NOMO-1 (cell line): ENCODE measurements at regions not wholly inside any gene's neighbourhood (a gene's known extent, or its start where the extent isn't known, plus 50 kb on each side); places are given as distances from the start of the nearest gene placed in this dataset.

Experiments used
- DNase-seq, 2 experiments: peaks; one replicate each; lab custom pipeline; 2025; ENCODE audit not compliant: unreplicated experiment in 2 of 2; lab: John Stamatoyannopoulos, UW

DNA sequence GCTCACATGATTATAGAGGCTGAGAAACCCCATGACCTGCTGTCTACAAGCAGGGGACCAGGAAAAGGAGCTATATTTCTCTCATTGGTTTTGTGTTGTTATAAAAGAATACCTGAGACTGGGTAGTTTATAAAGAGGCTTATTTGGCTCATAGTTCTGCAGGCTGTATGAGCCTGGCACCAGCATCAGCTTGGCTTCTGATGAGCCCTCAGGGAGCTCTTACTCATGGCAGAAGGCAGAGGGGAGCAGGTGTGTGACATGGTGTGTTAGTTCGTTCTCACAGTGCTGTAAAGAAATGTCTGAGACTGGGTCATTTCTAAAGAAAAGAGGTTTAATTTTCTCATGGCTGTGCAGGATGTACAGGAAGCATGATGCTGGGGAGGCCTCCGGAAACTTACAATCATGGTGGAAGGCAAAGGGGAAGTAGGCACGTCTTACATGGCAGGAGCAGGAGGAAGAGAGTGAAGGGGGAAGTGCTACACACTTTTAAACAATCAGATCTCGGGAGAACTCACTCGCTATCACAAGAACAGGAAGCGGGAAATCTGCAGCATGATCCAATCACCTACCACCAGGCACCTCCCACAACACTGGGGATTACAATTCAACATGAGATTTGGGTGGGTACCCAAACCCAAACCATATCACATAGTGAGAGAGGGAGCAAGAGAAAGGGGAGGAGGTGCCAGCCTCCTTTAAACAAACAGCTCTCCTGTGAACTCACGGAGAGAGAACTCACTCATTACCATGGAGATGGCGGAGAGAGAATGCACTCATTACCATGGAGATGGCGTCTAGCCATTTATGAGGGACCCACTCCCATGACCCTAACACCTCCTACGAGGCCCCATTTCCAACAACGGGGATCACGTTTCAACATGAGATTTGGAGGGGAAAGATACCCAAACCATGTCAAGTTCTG is 133.4 kb downstream of the JCAD start:
- no peak for DNase-seq

DNA sequence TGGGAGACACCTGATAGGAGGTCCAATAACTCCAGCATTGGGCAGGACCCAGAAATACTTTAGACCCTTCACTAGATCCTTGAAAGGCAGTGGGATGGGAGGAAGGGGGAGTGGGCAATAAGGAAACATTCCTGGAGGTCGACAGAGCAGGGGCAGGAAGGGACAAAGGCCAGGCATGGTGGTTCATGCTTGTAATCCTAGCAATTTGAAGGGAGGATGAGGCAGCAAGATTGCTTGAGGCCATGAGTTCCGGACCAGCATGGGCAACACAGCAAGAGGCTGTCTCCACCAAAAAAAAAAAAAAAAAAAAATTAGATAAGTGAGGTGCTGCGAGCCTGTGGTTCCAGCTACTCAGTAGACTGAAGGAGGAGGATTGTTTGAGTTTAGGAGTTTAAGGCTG is 134.9 kb downstream of the JCAD start:
- no peak for DNase-seq

DNA sequence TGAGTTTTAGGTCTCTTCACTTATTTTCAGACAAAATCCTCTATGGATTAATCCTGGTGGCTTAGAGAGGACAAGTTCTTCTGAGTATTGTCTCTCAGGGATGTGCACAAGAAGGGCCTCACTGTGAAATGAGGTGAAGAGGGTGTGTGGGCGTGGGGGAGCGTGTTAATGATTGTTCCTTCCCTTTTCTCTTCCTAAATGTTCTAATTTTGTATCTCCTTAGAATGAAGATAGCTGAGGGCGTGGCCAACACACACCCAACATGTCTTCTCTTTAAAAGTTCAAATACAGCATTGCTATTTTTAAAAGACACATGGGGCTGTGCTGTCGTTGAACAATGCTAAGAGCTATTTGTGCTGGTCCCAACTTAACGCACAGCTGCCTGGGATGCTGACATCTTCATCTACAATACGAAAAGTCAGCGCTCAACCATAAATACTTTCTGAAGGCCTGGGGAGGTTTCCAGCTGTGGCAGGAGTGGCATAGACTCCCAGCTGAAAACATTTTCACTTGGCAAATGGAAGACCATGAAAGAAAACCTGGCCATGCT is 135.9 kb downstream of the JCAD start:
- DNase-seq, result peak in 1 of 2 experiments; percentile 19

DNA sequence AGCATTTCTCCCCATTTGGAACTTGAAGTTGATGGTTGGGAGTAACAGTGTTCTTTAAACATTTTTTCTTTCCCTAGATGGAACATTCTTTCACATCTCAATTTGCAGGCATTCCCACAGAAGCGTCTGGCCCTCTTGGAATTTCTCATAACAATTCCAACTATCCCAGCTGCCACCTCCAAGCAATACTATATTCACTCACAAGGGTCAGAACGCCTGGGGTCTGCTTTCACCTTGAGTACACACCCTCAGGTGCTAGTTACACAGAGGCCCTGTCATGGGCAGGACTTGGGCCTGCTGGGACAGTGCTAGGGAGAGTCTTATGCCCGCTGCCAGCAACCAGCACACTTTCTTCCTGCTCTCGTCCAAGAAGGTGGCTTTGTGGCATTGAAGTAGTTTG is 136.5 kb downstream of the JCAD start:
- DNase-seq, result no peak

DNA sequence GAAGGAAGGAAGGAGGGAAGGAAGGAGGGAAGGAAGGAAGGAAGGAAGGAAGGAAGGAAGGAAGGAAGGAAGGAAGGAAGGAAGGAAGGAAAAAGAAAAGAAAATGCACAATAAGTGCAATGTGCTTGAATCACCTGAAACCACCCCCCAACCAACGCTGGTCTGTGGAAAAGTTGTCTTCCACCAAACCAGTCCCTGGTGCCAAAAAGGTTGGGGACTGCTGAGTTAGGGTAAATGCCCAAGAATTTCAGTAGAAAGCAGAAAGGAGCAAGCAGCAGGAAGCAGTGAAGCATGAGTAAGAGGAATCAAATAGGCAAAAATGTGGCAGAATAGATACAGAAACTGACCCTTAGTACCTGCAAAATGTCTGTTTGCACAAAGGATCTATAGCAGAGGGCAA is 137.2 kb downstream of the JCAD start:
- no peak for DNase-seq

DNA sequence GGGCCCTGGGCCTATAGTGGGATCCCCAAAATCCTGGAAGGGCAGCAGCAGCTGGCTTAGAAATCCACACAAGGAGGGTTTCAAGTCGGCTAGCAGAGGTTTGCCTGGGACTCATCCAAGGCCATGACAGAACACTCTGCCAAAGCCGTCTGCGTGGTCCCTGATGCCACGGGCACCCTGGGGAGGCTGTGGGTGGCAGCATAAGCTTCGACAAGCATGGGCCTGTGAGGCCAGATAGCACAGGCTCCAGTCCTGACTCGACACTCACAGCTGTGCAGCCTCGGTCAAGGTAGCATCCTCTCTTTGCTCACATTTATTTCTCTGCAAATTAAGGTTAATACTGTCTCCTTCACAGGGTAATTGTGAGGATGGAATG is 138.3 kb downstream of the JCAD start:
- DNase-seq, result no peak

DNA sequence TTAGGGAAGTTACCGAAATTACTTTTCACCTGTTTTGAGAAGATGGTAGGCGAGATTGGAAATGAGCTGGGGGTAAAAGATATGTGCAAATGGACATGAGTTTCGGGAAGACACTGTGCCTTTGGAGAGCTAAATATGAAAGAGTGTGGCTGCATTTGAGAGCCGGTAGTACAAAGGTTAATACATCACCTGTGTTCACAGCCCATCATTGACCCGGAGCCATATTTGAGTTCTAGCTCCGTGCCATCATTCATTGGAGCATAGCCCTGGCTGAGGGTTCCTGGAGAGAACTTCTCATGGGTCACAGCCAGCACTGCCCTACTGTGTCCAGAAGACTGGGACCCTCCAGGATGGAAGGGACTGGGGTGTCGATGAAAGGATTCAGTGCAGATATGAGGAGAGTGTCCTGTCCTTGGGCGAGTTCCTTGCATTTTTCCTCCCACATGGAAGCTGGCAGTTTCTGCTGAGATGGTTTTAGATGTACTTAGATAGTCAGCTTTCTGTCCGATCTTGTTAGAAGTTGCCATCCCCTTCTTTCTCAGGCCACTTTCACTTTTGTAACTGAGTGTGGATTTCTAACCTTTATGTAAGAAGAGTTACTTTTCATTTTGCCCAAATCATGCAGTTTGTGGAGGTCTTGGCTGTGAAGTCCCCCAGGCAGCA is 138.8 kb downstream of the JCAD start:
- no peak for DNase-seq

DNA sequence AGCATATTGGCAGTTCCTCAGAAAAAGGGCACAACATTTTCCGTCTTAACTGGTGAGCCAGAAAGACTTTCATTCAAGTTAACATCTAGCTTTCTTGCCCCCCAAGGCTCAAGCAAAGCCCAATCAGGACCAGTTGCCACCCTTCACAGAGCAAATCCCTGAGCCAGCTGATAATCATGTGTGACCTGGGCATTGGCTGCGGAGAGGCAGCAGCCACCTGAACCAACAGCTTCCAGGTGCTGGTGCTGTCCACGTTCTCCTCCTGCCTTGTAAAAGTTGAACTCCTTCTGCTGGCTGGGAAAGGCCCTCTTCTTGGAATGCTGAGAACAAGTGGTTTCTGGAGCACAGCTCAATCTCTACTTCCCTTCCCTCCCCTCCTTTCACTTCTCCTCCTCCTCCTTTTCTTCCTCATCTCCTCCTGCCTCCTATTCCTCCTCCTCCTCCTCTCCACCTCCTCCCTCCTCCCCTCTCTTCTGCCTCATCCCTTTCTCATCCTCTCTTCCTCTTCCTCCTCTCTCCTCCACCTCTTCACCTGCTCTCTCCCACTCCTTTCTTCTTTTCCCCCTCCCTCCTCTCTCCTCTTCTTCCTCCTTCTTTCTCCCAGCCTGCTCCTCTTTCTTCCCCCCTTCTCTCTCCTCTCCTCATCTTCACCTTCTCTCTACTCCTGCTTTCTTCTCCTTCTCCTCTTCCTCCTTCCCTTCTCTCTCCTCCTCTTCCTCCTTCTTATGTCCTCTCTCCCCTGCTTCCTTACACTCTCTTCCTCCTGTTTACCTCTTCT is 140.6 kb downstream of the JCAD start:
- DNase-seq, result no peak

DNA sequence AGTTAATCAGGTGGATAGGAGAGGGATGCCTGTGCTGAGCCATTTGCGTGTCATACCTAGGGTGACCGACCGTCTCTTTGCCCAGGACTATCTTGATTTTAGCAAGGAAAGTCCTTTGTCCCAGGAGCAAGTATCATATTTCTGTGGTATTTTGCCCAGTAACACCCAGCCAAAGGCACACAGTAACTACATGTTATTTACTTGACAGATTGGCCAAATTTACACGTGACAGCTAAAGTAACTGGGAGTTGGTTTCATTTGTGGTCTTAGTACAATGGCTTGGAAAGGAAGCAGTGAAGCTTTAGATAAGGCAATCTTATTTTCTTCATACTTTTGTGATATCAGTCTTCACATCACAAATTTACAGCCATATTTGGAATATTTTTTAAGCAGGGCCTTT is 142.1 kb downstream of the JCAD start:
- DNase-seq, result no peak

DNA sequence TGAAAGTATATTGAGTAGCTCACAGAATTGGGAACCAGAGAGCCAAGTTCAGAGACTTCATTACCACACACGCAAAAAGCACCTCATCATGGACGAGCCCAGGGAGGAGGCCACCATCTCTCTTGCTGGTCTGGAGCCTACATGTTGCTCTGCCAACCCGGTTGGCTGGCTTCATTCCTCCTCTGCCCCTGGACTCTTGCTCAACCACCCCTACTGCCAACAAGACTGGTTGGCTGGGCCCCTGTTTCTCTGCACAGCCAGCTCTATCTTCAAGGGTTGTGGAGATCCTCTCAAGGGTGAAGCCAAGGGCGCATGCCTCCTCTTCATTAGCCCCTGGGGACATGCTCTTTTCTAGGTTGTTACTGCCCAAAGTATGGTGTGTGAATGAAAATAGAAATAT is 142.7 kb downstream of the JCAD start:
- DNase-seq, result no peak

DNA sequence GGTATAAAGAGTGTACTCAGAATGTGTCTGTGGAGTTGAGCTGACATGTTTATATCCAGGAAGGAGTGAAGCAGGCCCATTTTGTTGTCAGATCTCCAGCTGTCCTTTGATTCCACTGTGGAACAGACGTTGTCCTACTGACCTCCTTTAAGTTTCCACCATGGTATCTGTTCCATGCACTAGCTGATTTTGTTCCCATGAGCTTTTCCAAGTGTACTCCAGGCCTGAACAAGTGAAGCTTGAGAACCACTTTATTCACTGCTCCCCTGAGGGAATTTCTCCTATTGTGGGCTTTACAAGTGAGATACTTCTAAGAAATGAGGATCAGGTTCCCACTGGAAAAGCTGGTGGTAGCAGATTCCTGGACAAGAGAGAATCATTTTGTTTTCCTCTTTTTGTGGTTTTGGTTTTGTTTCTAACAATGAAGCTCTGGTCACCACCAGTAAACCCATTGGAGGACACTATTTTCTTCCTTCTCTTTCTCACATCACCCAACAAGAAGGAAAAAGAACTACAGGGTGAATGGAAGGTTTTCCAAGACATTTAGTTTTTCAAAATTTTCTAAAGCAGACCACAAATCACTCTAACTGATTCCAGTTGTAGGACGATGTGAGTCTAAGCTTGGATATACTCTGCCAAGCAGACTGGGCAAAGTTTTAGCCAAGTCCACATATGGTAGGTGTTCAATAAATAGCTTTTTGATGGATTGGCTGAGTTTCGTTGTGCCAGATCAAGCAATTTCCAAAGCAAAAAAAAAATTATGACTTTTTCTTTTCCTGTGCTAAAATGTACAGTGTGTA is 144.2 kb downstream of the JCAD start:
- DNase-seq, result no peak

DNA sequence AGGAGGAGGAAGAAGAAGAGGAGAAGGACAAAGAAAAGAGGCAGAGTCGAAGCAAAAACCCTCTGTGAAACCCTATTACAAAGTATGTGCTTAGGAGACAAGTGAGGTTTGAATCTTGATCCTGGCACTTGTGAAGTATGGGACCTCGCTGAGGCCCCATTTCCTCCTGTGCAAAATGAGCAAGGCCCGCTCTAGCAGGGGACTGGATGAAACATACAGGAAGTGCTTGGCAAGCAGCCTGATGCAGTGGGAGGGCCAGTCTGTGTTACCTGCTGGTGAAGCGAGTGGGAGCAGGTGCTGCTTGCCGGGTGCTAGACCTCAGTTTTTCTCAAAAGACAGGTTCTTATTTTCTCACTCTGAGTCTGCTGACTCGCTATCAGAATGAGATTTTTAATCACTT is 150.4 kb downstream of the JCAD start:
- no peak for DNase-seq

DNA sequence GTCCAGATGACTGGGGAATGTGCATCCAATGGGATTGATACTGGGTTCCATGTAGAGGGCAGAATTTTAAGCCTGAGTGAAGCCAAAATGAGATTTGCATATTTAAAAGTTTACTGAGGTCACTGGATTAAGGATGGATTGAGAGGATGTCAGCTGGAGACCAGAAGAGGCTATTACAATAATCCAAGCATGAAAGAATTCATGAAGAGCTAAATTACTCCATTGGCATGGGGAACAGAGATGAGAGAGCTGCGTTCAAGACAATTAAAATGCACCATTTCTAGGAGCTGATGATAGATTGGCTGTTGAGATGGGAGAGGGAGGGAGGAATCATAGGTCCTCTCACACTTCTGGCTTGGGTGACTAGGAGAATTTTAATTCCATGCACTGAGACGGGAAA is 158.5 kb downstream of the JCAD start:
- DNase-seq, result no peak

DNA sequence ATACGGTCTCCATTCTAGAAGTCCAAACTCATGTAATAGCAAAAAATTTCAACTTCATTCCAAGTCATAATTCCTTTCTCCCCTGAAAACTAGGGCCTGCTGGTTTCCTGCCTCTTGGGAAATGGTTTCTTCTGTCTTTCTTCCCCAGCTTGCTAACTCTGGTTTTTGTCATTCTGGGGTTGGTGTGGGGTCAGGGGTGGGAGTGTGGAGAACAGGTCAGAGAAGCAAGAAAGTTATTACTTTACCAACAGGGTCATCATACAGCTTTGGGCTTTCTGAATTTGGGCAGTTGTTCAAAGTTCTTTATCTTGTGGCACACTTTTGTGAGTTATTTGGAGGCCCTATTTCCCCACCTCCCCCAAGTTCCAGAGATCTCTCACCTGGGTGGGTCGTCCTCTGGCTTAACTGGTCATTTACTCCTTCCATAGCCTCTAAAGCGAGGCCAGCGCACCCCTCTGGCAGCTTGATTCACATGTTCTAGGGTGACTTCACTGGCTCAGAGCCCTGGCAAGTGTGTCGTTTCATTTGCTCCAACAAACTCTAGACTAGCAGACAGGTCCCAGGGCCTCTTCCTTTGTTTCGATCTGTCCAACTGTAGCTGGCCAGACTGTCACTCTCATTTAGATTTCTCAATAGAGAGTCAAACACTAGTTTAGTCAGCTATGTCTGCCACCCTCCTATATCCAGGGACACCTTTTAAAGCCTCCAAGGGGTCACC is 161.2 kb downstream of the JCAD start:
- no peak for DNase-seq

DNA sequence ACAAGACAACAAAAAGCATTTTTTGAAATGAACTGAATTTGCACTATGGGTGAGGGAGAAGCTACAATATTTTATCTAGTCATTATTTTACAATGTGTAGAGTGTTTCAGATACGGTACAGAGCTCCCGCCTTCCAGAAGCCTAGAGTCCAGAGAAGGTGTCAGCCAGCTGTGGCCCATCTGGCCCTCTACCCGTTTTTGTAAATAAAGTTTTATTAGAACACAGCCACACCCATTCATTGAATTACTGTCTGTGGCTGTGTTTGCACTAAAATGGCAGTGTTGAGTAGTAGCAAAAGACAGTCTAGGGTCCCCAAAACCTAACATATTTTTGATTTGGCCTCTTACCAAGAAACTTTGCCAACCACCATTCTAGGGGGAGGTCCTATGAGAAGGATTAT is 162.0 kb downstream of the JCAD start:
- no peak for DNase-seq

DNA sequence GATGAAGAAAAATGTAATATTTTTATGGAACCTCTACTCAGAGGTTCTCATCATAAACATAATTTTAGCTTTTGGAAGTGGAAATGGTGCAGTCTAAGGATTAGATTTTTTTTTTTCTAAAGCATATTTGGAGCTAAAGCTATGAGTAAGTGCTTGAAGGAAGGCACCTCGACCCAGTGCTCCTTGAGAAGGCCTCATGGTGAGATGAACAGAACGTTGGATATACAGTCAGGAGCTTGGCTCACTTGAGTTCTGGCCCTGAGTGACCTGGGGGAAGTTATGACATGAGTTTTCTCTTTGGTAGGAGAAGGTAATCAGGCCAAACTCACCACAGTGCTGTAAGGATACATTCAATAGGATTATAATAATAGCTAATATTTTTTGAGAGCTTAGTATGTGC is 163.3 kb downstream of the JCAD start:
- no peak for DNase-seq

DNA sequence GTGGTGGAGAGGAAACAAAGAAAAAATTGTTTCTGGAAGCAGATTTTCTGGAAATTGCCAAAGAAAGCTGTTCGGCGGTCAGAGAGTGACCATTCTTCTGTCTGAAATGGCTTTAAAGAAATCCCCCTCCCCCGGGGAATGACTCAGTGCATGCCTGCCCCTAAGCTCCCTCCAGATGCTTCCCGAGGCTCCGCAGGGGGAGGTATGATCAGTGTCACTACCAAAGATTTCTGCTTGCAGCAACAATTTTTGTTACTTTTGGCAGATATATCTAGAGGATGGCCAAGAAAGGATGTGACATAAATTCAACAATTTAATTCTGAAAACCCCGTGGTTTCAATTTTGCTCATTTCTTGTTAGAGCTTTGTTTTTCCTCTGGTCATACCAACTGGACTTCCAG is 163.9 kb downstream of the JCAD start:
- DNase-seq, result no peak

DNA sequence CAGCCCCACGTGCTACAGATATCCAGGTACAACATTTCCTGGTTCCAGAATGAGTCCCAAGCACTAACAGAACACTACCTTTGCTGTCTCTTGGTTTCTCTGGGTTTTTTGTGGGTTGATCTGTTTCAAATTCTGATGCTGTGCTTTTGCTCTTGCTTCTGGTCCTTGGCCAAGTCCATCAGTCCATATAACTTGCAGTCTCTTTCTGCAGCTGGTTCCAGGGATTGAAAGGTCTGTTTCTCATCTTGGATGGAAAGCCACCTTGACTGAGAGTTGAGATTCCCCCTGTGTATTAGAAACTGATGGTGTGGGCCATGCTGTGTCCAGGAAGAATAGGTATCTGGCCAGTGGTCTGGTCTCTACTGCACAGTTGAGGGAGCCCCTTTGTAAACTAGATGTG is 171.1 kb downstream of the JCAD start:
- no peak for DNase-seq

DNA sequence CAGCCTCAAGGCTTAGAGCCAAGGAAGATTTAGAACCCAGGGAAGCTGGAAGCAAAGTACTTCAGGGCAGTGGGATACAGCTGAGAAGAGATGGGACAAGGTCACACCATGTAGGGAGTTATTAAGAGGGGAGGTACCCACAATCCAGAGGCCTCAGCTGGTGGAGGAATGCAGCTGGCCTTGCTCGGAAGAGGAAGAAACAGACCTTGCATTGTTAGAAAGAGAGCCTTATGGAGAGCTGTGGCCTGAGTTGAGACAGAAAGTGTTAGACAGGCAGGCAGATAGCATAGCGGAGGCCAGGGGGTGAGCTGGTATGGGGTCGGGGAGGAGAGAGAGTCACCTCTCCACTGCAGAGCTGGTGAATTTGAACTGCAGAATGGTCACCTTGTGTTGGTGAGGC is 173.1 kb downstream of the JCAD start:
- DNase-seq, result no peak

DNA sequence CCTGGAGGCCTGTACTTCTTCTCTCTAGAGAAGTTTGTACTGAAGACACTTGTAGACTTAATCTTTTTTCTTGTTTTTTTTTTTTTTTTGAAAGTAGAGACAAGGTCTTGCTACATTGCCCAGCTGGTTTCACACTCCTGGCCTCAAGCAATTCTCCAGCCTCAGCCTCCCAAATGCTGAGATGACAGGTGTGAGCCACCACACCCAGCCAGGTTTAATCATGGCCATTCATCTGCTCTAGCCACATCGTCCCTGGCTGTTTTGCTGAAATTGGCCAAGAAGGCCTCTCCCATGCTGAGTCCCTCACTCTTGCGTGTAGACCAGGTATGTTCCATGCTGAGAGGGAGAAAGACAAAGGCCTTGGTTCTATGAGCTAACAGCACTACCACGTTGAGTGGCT is 176.2 kb downstream of the JCAD start:
- no peak for DNase-seq
